Uterus (tissue), 3 donors: ENCODE measurements at regions not wholly inside any gene's neighbourhood (a gene's known extent, or its start where the extent isn't known, plus 50 kb on each side); places are given as distances from the start of the nearest gene placed in this dataset.

Experiments used
- DNase-seq, 2 donors: peaks; one replicate each; pipeline ENCODE4 v3.0.0-alpha.2; 2019 to 2020
- H3K27ac ChIP-seq, 2 donors: fragments of 200-600 bp; sonication (generic); 1 replicate in 1 of 2; 2 replicates in 1 of 2; pipeline ENCODE4 v1.5.1; 2016 to 2018
- H3K27me3 ChIP-seq, 2 donors: fragments of 200-600 bp; sonication (generic); one replicate each; pipeline ENCODE4 v1.5.1; 2018 to 2019; ENCODE audit warnings: control low read depth in 1 of 2
- H3K36me3 ChIP-seq, 2 donors: fragments of 200-600 bp; sonication (generic); one replicate each; pipeline ENCODE4 v1.5.1; 2019; ENCODE audit warnings: control low read depth in 1 of 2
- H3K4me1 ChIP-seq, 2 donors: fragments of 200-600 bp; sonication (generic); one replicate each; pipeline ENCODE4 v1.5.1; 2018 to 2019; ENCODE audit warnings: control low read depth in 1 of 2
- H3K4me3 ChIP-seq, 2 donors: fragments of 200-600 bp; sonication (generic); 1 replicate in 1 of 2; 2 replicates in 1 of 2; pipeline ENCODE4 v1.5.1; 2018 to 2019; ENCODE audit warnings: mild to moderate bottlenecking in 1 of 2
- H3K9me3 ChIP-seq, 2 donors: fragments of 200-600 bp; sonication (generic); one replicate each; pipeline ENCODE4 v1.5.1; 2019; ENCODE audit warnings: control low read depth in 1 of 2
- POLR2A ChIP-seq, 2 donors: fragments of 450-650 bp; IDR thresholded peaks; one replicate each; pipeline ENCODE4 v1.6.1; 2016; ENCODE audit warnings: antibody characterized with exemption in 2 of 2, mild to moderate bottlenecking in 1 of 2, moderate library complexity in 1 of 2
- intact Hi-C: fragments of 100-400 bp; cut with DNase I; formaldehyde crosslinking; loops from one replicate; pipeline ENCODE4 v1.15.1; 2023; ENCODE audit warnings: low total_unique reads
- TF ChIP-seq, protein P1 (sequence below), 4 experiments: fragments of 200-600 bp in 2 of 4; fragments of 450-650 bp in 2 of 4; sonication (generic) in 2 of 4; IDR thresholded peaks; one replicate each; pipeline ENCODE4 v1.5.1; 2016 to 2019; ENCODE audit warnings: antibody characterized with exemption in 4 of 4, mild to moderate bottlenecking in 2 of 4, moderate library complexity in 1 of 4
- donor health status: DM: yes; HTN: yes; CAD: no.

- Histone ChIP-seq H3K4me3 (no peak overlapping the region), H3K4me1 (no peaks in the 10 kb centered on the region), H3K27ac (no peak overlapping the region), H3K27me3 (no peaks in the 10 kb centered on the region), H3K9me3 (no peaks in the 10 kb centered on the region), H3K36me3 (no peaks in the 10 kb centered on the region)
- no peak for DNase-seq
- intact Hi-C loops, result no loop called here
- TF ChIP-seq POLR2A (IDR thresholded peaks at IDR 0.05), result no peak
- TF ChIP-seq, protein P1, sequence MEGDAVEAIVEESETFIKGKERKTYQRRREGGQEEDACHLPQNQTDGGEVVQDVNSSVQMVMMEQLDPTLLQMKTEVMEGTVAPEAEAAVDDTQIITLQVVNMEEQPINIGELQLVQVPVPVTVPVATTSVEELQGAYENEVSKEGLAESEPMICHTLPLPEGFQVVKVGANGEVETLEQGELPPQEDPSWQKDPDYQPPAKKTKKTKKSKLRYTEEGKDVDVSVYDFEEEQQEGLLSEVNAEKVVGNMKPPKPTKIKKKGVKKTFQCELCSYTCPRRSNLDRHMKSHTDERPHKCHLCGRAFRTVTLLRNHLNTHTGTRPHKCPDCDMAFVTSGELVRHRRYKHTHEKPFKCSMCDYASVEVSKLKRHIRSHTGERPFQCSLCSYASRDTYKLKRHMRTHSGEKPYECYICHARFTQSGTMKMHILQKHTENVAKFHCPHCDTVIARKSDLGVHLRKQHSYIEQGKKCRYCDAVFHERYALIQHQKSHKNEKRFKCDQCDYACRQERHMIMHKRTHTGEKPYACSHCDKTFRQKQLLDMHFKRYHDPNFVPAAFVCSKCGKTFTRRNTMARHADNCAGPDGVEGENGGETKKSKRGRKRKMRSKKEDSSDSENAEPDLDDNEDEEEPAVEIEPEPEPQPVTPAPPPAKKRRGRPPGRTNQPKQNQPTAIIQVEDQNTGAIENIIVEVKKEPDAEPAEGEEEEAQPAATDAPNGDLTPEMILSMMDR (IDR thresholded peaks at IDR 0.05), result no peak
These were observed 300.7 kb downstream of the NOL4 start for GRCh38 chr18:33923980-33924379.

DNA sequence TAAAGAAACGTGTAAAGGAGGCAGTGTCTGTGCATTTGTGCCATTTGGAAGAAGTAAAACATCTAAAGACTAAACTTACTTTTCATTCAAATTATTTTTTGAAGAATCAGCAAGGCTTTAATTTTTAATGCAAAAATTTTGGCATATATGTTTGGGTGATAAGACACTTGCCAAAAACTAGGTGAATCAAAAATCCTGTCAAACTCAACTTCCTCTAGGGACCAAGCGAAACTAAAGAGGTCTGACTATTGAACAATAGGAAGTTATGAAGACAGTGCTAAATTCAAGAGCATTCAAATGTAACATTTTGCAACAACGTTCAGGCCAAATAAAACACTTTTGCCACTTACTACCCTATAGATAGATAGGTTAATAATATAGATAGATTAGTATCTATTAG is 306.1 kb downstream of the NOL4 start:
- DNase-seq, result no peak
- H3K27ac ChIP-seq, result no peak overlapping the region
- intact Hi-C loops, result no loop called here
- no peaks in the 10 kb centered on the region for H3K27me3 ChIP-seq
- no peak overlapping the region for H3K4me3 ChIP-seq
- TF ChIP-seq, protein P1 (IDR thresholded peaks at IDR 0.05), result no peak
- TF ChIP-seq POLR2A (IDR thresholded peaks at IDR 0.05), result no peak
- H3K9me3 ChIP-seq, result no peaks in the 10 kb centered on the region
- no peaks in the 10 kb centered on the region for H3K4me1 ChIP-seq
- H3K36me3 ChIP-seq, result no peaks in the 10 kb centered on the region

GRCh38 chr18:33916200-33916599 is 308.5 kb downstream of the NOL4 start:
- Histone ChIP-seq H3K9me3 (no peaks in the 10 kb centered on the region), H3K4me3 (no peak overlapping the region), H3K27me3 (no peaks in the 10 kb centered on the region), H3K36me3 (no peaks in the 10 kb centered on the region), H3K4me1 (no peaks in the 10 kb centered on the region), H3K27ac (no peak overlapping the region)
- no peak for DNase-seq
- intact Hi-C loops, result no loop called here
- TF ChIP-seq POLR2A (IDR thresholded peaks at IDR 0.05), result no peak
- TF ChIP-seq, protein P1 (IDR thresholded peaks at IDR 0.05), result no peak

- no peaks in the 10 kb centered on the region for H3K4me1 ChIP-seq
- no peak overlapping the region for H3K4me3 ChIP-seq
- no peak for DNase-seq
- H3K27ac ChIP-seq, result no peak overlapping the region
- H3K9me3 ChIP-seq, result no peaks in the 10 kb centered on the region
- TF ChIP-seq, protein P1 (IDR thresholded peaks at IDR 0.05), result no peak
- TF ChIP-seq POLR2A (IDR thresholded peaks at IDR 0.05), result no peak
- no peaks in the 10 kb centered on the region for H3K27me3 ChIP-seq
- no peaks in the 10 kb centered on the region for H3K36me3 ChIP-seq
- intact Hi-C loops, result no loop called here
These were observed 310.3 kb downstream of the NOL4 start for GRCh38 chr18:33914399-33914798.

DNA sequence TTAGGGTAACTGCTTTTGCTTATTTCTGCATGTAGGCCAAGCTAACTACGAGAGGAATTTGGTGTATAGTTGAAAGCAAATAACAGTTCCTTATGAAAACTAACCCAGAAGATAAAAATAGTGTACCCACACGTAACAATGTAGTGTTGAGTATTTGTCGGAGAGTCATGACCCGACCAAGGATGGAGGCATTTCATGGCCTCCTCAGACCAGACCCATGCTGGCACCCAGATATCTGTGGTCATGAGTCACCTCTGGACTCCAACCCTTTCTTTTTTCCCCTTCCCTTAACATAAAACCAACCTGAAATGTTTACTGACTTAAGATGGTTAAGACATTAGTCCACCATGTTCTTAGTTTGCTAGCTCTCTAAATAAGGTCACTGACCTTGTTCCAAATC is 318.7 kb downstream of the NOL4 start:
- TF ChIP-seq, protein P1 (IDR thresholded peaks at IDR 0.05), result no peak
- TF ChIP-seq POLR2A (IDR thresholded peaks at IDR 0.05), result no peak
- no peak for DNase-seq
- no peaks in the 10 kb centered on the region for H3K9me3 ChIP-seq

More for the DNA sequence above, 318.7 kb downstream of the NOL4 start:
- Histone ChIP-seq H3K27ac (no peak overlapping the region), H3K4me1 (no peaks in the 10 kb centered on the region), H3K4me3 (no peak overlapping the region), H3K36me3 (no peaks in the 10 kb centered on the region), H3K27me3 (no peaks in the 10 kb centered on the region)
- intact Hi-C loops, result no loop called here
